K562 (cell line): ENCODE measurements at regions not wholly inside any gene's neighbourhood (a gene's known extent, or its start where the extent isn't known, plus 50 kb on each side); places are given as distances from the start of the nearest gene placed in this dataset.

Experiments used
- AFF4 ChIP-seq: sonication (generic); formaldehyde crosslinking; IDR thresholded peaks from 2 replicates; pipeline ENCODE4 v1.8.0; 2023; ENCODE audit warnings: mild to moderate bottlenecking, missing genetic modification reagents
- ATF3 ChIP-seq, 2 experiments: fragments of 450-650 bp in 1 of 2; sonication (generic) in 1 of 2; formaldehyde crosslinking in 1 of 2; IDR thresholded peaks in 1 of 2; conservative IDR thresholded peaks in 1 of 2; 2 replicates each; pipeline versions ENCODE4 v1.6.1 to v1.8.1; 2016 to 2023; ENCODE audit warnings: mild to moderate bottlenecking in 2 of 2, moderate library complexity in 2 of 2, inconsistent platforms in 1 of 2, missing genetic modification reagents in 1 of 2
- BCOR ChIP-seq: fragments of 450-650 bp; IDR thresholded peaks from 2 replicates; pipeline ENCODE4 v1.6.1; 2016
- CREBBP ChIP-seq: IDR thresholded peaks from one replicate; pipeline ENCODE4 v1.6.1; 2012; ENCODE audit warnings: low read depth, mild to moderate bottlenecking, control low read depth, inconsistent platforms, low read length
- CTCFL ChIP-seq: IDR thresholded peaks from 2 replicates; pipeline ENCODE4 v1.6.1; 2011; ENCODE audit warnings: borderline replicate concordance, low read depth, mild to moderate bottlenecking, moderate library complexity, low read length; ENCODE audit not compliant: insufficient read depth, poor library complexity, severe bottlenecking
- E4F1 ChIP-seq: fragments of 250-450 bp; sonication (Bioruptor Pico); IDR thresholded peaks from 2 replicates; pipeline ENCODE4 v1.5.0; 2021; ENCODE audit warnings: mild to moderate bottlenecking, borderline replicate concordance
- FOXA3 ChIP-seq, 2 experiments: fragments of 450-650 bp in 1 of 2; sonication (generic) in 1 of 2; formaldehyde crosslinking; IDR thresholded peaks in 1 of 2; conservative IDR thresholded peaks in 1 of 2; 2 replicates each; pipeline versions ENCODE4 v1.4.0 to v1.8.0; 2020 to 2022; ENCODE audit warnings: mild to moderate bottlenecking in 2 of 2, missing genetic modification reagents in 1 of 2
- NCOA4 ChIP-seq: fragments of 450-650 bp; IDR thresholded peaks from 2 replicates; pipeline ENCODE4 v1.6.1; 2018; ENCODE audit warnings: mild to moderate bottlenecking; ENCODE audit not compliant: partially characterized antibody
- NCOR1 ChIP-seq: fragments of 450-650 bp; IDR thresholded peaks from 2 replicates; pipeline ENCODE4 v1.6.1; 2016; ENCODE audit warnings: mild to moderate bottlenecking, moderate library complexity
- RAD51 ChIP-seq: fragments of 450-650 bp; IDR thresholded peaks from 2 replicates; pipeline ENCODE4 v1.7.1; 2016; ENCODE audit warnings: low read depth, mild to moderate bottlenecking, borderline replicate concordance
- SFPQ ChIP-seq: fragments of 200-400 bp; formaldehyde crosslinking; IDR thresholded peaks from 2 replicates; pipeline ENCODE4 v1.6.1; 2017; ENCODE audit warnings: mild to moderate bottlenecking, low read depth, low read length, moderate library complexity
- SOX6 ChIP-seq: fragments of 450-650 bp; IDR thresholded peaks from 2 replicates; pipeline ENCODE4 v1.6.1; 2014; ENCODE audit warnings: mild to moderate bottlenecking
- STAT5B ChIP-seq: fragments of 250-450 bp; sonication (Bioruptor Pico); IDR thresholded peaks from 2 replicates; pipeline ENCODE4 v1.8.0; 2021; ENCODE audit warnings: mild to moderate bottlenecking, inconsistent platforms
- YBX1 ChIP-seq: fragments of 450-650 bp; IDR thresholded peaks from 2 replicates; pipeline ENCODE4 v1.7.1; 2016; ENCODE audit warnings: mild to moderate bottlenecking
- ZNF140 ChIP-seq: fragments of 250-450 bp; sonication (Bioruptor Pico); IDR thresholded peaks from 2 replicates; pipeline ENCODE4 v1.8.0; 2021; ENCODE audit warnings: moderate library complexity, mild to moderate bottlenecking, inconsistent platforms
- ZNF143 ChIP-seq: sonication (generic); formaldehyde crosslinking; IDR thresholded peaks from 2 replicates; pipeline ENCODE4 v1.9.0; 2022; ENCODE audit warnings: mild to moderate bottlenecking, missing genetic modification reagents
- ZNF384 ChIP-seq: IDR thresholded peaks from 2 replicates; pipeline ENCODE4 v1.6.1; 2012; ENCODE audit warnings: low read depth, low read length, improper control_type of control experiment

GRCh38 chr3:171511450-171511849 is 51.2 kb upstream of the TNIK start (continued):
- TF ChIP-seq ZNF384 (peak; percentile 88), E4F1 (no peak), AFF4 (CRISPR knock-in tag) (no peak), FOXA3 (CRISPR knock-in tag; conservative IDR thresholded peaks at IDR 0.05 in 1 of 2, IDR thresholded peaks at IDR 0.05 in 1 of 2) (no peak), NCOA4 (no peak), BCOR (no peak), NCOR1 (peak; percentile 56), STAT5B (CRISPR knock-in tag) (no peak), RAD51 (no peak), ZNF143 (CRISPR knock-in tag) (no peak), ZNF140 (CRISPR knock-in tag) (no peak), YBX1 (no peak), ATF3 (IDR thresholded peaks at IDR 0.05) (0 out of 2 replicates have a peak, but pooled peaks have one; percentile 22), ATF3 (CRISPR knock-in tag; conservative IDR thresholded peaks at IDR 0.05) (no peak), SFPQ (no peak), CREBBP (no peak), SOX6 (peak; percentile 30; the same call in 1 of the 2 replicates), CTCFL (no peak)
